NCI-H1930 (cell line): ENCODE measurements at regions not wholly inside any gene's neighbourhood (a gene's known extent, or its start where the extent isn't known, plus 50 kb on each side); places are given as distances from the start of the nearest gene placed in this dataset.

ENCODE experiments used
- DNase-seq, 2 experiments: peaks; one replicate each; lab custom pipeline; 2025; lab: John Stamatoyannopoulos, UW

DNA sequence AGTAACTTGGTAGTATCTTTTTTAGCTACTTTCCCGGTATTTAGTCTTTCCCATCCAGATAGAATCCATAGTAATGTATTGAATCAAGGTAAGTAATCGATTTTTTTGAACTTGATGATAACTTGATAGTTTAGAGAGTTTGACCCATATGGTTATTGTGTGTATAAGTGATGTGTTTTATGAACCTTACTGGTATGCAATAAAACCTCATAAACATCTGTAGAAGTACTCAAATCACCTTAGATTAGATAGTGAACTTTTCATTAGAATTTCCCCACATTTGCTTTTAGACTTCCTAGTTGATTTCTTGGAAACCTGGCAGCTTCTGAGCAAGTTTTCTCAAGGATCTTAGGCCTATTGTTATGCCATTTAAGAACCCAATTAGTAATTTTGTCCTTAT lies 80.8 kb upstream of the PDE5A start:
- no peak for DNase-seq

DNA sequence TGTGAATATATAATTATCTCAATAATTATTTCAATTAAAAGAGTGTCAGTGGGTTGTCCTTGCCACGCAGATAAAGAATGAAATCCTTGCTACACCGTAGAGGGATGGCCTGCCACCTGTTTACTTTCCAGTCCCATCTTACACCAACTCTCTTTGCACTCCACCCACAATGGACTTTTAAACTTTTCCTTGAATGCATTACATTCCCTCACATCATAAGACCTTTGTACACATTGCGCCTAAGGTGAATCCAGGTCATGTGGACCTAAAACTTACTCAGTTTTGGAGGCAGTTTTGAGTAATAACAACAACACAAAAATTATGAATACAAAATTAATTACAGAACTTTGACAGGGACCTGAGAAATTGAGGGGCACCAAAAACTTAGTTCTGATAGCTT lies 78.7 kb upstream of the PDE5A start:
- no peak for DNase-seq

DNA sequence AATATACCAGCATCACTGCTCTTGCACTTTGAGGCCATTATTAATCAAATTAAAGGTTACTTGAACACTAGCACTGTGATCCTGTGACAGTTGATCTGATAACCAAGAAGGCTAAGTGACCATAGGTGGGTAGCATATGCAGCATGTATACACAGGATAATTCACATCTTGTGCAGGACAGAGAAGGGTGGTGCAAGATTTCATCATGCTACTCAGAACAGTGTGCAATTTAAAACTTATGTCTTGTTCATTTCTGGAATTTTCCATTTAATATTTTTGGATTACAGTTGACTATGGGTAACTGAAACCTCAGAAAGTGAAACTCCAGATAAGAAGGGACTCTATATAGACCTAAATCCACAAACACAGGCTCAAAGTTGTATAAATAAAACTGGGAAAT lies 78.2 kb upstream of the PDE5A start:
- DNase-seq = no peak

DNA sequence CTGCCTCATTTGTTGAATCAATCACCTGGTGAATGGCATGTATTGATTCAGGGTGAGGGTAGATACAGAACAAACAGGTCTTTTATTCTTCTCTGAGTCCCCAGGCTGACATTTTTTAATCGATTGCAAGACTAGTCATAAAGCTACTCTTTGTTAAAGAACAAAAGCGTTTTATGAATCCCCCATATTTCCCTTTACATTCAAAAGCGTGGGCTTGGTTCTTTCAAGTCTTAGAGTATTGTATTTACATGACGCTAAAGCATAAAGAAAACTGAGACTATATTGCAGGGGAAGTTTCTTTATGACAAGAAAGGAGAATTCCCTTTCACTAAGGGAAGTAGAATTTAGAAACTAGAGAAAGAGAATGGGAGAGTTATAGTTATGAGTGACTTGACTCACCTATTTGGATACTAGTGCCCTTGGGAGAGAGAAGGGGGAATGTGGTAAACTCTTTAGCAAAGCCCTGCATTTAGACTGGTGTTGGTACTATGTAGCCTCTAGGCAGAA lies 69.3 kb upstream of the PDE5A start:
- no peak for DNase-seq

DNA sequence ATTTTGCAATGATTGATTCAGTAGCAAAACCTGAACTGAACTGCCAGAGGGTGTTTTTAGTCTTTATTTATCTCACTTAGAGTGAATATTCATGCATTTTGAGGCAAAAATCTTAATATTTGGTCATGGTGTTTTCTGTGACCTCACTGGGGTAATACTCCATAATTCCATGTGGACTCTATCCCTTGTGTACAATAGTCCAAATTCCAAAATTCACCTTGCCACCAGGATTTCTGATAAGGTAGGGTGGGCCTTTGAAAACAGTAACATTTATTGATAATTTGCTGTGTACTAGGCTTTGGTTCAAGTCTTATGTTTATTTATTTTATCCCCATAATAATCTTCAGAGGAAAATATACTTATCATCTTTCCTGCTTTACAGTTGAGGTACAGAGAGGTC lies 68.4 kb upstream of the PDE5A start:
- no peak for DNase-seq

DNA sequence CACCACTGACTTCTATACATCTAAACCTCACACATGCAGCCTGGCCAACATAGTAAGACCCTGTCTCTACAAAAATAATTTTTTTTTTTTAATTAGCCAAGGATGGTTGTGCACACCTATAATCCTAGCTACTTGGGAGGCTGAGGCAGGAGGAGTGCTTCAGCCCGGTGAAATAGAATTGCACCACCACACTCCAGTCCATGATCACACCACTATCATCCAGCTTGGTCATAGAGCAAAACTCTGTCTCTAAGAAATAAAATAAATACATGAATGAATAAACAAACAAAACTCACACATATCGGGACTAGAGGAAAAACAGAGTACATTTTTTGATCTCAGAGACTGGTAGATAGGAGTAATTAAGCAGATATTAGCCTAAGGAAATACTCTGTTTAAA lies 66.6 kb upstream of the PDE5A start:
- no peak for DNase-seq

DNA sequence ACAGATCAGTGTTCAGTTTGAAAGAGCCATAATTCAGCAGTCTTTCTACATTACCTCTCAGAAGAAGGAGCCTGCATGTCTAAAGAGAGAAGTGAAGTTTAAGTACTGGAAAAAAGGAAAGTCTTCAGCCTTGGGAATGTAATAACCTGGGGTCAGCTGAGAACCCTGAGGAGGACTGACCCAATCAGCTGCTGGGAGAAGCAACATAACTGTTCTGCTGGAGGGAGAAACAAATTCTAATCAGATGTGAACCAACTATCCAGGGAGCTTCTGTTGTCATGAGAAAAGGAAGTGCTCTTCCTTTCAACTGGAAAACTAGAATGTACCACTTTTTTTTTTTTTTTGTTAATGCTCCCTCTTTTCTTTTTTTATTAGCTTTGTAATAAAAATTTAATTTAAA lies 64.5 kb upstream of the PDE5A start:
- DNase-seq = no peak

DNA sequence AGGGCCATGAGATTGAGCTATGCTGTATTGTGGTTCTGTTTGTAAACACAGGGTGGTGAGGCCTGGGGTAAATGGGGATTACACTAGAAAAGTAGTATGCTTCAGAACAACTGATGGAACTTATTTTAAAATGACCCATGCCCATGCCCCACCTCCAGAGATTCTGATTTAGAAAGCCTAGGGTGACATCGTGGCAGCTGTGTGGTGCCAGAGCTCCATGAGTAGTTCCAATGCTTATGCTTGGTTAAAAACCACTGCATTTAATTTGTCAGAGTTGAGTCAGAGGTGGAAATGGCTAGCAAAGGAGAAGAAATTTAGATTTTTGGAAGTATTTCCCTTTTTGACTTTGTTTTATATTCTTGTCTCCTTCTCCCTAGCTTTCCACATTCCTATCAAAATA lies 63.4 kb upstream of the PDE5A start:
- no peak for DNase-seq

DNA sequence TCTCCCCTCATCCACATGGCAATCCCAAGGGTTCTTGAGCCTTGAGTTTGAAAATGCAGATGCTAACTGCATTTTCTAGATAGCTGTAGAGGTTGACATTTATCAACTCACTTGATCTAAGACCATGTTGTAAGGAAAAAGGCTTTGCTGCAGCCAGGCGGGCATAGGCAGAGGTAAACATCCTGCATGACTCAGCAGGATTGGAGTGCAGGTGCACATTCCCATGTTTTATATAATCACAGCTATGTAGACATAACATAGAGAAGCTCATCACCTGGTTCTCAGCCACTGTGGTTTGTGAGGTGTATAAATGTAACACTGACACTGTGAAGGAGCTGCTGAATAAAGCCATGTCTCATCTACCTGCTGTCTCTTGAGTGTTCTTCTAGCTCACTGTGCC lies 62.3 kb upstream of the PDE5A start:
- DNase-seq = no peak

DNA sequence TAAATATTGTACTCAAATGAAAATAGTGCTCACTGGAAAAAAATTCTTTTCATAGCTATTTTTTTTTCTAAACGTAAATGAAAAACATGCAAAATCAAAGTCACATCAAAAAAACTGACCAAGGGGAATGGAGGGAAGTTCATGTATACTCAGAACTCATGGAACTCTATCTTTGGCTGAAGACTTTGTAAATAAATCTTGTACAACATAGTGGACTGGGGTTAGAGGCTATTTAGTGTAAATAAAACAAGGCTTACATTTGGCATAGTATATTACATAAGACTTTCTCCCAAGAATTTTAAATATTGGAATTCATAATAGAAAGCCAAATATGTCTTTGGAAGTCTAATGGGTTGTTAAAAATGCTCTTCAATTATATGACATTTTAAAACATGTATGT lies 59.8 kb upstream of the PDE5A start:
- DNase-seq = no peak

DNA sequence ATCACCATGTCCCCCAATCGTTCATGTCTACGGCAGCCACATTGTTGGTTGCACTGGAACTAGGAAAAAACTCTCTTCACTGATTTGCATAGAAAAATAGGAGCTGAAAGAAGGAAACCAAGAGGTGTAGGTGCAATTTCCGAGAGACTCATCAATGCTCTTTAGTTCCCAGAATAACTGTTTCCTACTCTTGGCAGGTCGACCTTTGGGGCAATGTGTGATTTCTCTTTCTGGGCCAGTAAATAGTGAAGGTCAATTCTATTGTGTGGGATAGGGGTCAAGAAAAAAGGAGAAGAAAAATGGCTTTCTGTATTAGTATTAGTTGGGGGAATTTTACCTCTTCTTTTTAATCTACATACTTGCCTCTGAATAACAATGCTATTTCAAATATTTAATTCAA lies 55.9 kb upstream of the PDE5A start:
- no peak for DNase-seq

DNA sequence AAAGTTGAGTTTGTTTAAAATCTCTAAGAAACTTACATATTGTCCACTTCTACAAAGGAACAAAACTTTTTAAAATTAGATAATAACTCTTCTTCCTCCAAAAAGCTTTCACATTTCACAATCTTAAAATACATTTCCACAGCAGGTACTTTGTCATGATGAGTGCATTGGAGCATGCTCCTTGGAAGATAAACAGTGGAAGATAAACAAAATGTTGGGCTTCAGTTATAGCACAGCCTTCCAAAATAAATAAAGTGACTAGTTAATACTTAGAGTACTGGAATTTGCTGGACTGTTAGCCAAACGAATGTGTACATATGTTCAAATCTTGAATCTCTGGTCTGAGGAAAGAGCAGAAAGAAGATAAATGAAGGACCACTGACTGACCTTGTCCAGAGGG lies 54.9 kb upstream of the PDE5A start:
- no peak for DNase-seq

DNA sequence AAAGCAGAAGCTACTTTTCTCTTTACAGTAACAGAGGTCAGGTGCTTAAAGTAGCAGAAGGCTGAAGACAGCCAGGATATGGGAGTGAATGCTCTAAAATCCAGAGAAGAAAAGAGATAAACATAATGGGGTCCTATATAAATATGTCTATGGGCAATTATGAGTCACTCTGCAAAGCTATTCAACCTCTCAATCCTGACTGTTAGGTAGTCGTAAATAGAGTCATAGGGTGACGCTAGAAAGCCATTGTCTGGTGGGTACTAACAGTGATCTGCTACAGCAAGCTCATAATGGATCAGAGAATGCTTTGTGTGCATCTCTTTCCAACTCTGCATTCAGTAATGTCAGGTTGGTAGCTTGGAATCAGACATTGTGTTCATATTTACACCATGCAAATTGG lies 53.5 kb upstream of the PDE5A start:
- peak; percentile 87 to 91 for DNase-seq

DNA sequence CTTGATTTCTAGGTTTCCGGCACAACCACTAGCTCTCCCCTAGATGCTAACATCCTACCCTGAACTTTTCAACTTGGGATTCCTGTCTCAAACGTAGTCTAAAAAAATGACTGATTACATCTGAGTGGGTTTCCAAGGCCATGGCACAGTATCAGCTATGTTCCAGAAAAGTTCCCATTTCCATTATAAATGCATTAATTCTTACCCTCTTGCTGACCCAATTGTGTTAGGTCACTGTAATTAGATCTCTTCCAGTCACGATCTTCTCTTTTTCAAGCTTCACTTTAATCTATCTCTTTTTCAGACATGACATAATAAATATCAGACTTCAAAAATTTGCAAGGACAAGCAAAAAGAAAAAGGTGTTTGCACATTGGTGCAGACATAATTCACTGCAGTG lies 50.6 kb upstream of the PDE5A start:
- DNase-seq = no peak

DNA sequence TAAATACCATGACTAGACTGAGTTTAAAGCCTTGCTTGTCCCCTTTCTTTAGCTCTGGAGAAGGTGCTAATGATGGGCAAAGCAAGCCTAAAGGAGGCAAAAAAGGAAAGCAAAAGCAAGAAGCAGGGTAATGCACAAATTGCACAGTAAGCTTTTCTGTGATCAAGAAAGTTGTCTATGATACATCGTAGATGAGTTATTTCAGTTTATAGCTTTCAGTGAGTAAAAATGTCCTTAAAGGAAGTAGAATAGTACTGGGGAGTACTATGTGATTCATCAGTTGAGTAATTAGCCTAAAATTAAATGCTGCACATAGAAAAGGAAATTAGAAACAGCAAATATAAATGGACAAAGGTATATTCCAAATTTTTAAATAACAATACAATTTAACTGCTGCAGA lies 50.2 kb upstream of the PDE5A start:
- no peak for DNase-seq
